Hindlimb muscle (tissue), 1 donor: ENCODE measurements at regions not wholly inside any gene's neighbourhood (a gene's known extent, or its start where the extent isn't known, plus 50 kb on each side); places are given as distances from the start of the nearest gene placed in this dataset.

Experiments
- DNase-seq: peaks from one replicate; pipeline ENCODE4 v3.0.0-alpha.2; 2013

DNA sequence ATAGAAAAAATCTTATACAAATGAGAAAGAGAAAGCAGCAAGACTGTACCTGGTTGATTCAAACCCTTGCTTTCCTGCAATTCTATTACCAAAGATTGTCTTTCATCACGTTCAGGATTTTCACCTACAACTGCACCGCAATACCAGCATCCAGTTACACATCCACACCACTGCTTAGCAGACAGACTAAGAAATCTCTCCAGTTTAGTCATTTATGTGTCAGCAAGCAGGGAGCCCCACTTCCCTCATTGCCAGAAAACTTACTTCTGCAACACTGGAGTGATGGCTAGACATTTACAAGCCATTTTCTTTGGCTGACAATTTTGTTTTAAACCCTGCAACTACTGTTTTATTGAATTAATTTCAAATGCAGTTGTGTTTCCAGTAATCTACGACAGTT, 359.6 kb upstream of the MEOX2 start:
- no peak for DNase-seq

DNA sequence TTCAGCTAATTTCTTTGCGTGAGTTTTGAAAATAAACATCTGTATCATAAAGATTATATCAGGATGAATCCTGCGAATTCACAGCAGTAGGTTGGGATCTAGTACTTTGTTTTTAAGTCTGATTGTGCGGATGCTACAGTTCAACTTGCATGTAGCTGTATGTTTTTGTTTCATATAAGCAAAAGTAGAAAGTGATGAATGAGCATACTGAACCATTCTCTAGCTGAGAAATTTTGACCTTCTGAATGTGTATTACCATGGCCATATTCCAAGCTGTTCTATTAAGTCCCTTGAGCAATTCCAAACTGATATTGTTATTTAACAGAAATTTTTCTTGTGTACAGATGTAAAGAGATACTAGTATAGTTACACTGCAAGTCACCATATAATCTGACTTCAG, 358.8 kb upstream of the MEOX2 start:
- DNase-seq = no peak

DNA sequence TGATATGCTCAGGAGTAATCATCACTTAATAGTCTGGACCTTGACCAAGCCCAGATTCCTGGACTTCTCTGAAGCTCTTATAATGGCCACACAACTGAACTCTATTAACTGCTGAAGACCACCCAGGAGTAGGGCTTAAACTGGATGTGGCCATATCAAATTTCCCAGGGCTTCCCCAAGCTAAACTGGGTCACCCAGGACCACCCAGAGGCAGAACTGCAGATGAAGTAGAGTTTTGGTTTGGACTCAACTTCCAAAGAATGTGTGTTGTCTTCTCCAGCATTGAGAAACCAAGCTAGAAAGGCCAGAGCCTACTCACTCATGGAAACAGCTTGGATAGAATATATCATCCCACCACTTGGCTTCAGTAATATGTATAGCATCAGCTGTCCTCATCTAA, 358.2 kb upstream of the MEOX2 start:
- no peak for DNase-seq

DNA sequence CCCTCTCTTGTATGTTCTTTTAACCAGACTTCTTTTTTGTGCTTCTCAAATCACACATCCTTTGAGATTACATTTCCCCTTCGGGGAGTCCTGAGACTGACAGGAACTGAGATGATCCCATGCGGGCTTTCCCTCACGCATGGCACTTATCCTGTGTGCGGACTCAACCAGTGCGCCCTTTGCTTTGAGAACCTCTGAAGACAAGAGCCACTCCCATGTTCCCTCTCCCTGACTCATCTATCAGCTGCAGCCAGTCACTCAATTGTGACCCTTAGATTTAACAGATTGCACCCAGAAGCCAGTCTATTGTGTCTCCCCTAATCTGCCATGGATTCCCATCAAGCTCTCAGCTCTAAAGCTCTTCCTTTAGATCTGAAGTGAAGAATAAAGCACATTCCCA, 353.9 kb upstream of the MEOX2 start:
- DNase-seq = no peak

- no peak for DNase-seq
Measured at GRCh38 chr7:16038906-16039305, 352.4 kb upstream of the MEOX2 start.

GRCh38 chr7:16035392-16035791, 348.9 kb upstream of the MEOX2 start:
- DNase-seq = no peak

- DNase-seq = no peak
Measured at GRCh38 chr7:16034866-16035265, 348.4 kb upstream of the MEOX2 start.

GRCh38 chr7:16034353-16034752, 347.9 kb upstream of the MEOX2 start:
- no peak for DNase-seq

- no peak for DNase-seq
Measured at GRCh38 chr7:16033233-16033632, 346.8 kb upstream of the MEOX2 start.

DNA sequence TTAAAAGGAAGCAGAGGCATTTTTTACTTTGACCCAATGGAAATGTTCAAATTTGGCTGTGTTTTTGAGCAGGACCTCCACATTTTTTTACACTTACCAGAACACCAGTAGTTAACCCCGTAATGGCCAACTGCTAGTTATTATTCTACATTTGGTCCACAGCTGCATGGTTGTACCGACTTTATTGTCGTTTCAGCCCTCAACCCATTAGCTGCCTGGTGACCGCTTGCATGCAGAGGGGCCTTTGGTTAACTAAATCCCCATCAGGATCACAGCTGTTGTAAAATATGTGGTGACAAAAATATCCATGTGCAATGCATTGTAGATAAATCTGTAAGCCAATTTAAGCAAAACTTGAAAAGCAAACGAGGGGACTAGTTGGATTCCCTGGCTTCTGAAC, 342.2 kb upstream of the MEOX2 start:
- DNase-seq = no peak

DNA sequence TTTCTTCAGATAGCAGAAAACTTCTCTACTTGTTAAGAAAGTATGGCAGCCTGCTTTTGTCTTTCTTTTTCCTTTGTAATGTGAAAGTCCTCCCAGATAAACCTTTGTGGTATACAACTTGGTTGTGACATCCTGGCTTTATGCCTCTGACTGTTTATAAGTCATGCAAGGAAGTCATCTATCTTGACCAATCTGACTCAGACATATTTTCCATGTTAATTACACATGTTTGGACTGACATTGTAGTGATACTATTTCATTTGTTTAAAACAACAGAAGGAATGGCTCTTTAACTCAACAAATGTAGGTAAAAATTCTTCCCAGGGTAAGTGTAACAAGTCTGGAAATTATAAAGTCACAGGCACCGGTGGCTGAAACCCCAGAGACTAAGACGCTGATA, 341.6 kb upstream of the MEOX2 start:
- no peak for DNase-seq

DNA sequence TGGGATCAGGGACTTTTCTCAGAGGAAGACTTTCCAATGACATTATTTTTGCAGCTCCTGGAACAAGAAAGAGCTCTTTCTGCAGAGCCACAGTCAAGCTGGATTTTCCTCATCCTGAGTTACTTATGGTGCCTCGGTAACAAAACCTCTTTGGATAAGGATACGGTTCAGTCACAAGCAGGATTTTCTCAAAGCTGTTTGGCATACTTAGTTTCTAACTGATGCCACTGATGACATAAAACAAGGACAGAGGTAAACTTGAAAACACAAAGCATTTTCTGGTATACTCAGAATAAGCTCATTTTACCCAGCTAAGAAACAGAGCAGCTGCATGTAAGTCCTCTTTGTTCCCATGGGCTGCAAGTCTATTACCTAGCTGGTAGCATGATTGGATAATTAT, 340.9 kb upstream of the MEOX2 start:
- no peak for DNase-seq

- DNase-seq = no peak
Measured at GRCh38 chr7:16026253-16027020, 340.0 kb upstream of the MEOX2 start.

GRCh38 chr7:16025696-16026095, 339.2 kb upstream of the MEOX2 start:
- peak; percentile 39 for DNase-seq

DNA sequence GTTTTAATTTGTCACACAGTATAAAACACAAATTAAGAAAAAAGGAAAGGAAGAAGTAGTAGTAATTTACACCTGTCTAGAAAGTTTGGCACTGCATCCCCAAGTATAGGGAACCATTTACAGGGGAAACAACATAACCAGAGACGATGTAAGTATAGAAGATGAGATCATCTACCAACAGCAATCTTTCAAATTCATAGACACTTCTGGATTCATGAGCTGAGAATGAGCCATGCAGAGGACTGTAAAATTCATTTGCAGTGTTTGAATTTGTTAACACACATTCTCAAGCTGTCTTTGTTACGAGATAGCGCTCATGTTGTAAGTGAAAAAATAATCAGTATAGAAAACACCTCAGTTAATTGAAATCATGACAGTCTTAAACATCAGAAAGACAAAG, 337.0 kb upstream of the MEOX2 start:
- DNase-seq = no peak

DNA sequence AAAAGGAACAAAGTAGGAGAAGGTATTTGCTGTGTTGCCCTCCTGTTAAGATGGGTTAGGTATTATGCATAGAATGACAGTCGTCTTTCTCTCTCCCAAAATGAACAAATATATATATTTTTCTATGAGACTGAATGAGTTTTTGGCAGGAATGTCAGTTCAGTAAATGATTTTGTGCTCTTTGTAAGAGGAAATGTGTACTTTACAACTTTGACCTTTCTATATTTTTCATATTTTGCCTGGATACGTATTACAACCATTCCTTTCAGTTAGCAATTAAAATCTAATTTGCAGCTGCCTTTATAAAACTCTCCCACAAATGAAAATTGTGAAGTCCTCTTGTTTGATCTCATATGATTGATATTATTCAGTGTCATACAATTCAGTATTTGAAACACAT, 336.6 kb upstream of the MEOX2 start:
- DNase-seq = no peak

GRCh38 chr7:16021851-16022250, 335.4 kb upstream of the MEOX2 start:
- no peak for DNase-seq

DNA sequence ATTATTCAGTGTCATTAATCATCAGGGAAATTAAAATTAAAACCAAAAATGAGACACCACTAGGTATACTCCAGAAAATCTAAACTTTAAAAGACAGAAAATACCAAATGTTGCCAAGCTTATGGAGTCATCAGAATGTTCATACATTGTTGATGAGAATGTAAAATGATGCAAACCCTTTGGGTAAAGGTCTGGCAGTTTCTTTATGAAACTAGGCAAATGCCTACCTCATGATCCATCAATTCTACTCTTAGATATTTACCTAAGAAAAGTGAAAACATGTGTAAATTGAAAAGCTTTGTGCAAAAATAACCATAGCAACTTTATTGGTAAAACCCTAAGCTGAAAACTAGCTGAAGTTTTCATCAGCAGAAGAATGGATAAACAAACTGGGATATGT, 329.5 kb upstream of the MEOX2 start:
- no peak for DNase-seq

DNA sequence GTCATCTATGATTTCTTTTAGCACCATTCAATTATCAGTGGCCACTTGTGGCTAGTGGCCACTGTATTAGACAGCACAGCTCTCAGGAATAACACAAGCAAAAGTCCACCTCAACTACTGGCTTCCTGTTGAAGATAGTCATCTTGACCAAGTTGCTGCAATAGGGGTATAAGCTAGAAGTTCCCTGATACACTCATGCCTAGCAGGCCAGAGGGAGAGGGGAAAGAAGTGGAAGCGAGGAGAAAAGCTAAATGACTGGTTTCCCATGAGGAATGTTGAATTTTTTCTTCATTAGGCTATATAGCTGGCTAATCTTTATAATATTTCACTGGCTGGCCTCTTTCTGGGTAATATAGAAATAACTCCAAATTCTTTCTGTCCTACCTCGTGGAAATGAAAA, 327.5 kb upstream of the MEOX2 start:
- no peak for DNase-seq

DNA sequence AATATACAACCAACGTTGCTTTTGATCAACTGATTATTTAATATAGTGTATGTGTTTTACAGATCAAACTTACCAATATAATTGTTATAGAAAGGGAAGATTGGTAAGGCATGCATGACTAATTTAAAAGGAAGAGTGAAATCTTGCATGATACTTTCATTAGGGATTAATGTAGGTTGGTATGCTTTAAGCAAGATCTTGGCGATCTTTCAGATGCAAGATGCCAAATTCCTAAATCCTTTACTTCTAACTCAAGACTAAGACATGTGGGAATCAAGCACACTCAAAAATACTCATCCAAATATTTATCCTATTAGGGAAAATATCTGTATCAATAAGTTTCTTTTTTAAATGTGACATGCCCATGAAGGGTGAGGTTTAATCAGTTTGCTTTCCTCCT, 321.4 kb upstream of the MEOX2 start:
- no peak for DNase-seq

- DNase-seq = no peak
Measured at GRCh38 chr7:16004702-16005101, 318.2 kb upstream of the MEOX2 start.

DNA sequence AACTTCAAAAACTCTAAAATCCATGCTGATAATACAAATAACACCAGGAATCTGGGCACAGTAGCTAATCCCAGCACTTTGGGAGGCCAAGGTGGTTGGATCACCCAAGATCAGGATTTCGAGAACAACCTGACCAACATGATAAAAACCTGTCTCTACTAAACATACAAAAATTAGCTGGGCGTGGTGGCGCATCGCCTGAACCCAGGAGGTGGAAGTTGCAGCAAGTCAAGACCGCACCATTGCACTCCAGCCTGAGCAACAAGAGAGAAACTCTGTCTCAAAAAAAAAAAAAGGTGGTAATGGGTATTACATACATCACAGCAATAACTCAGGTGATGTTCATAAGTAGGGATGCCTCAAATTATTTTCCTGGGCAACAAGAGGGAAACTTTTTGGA, 315.0 kb upstream of the MEOX2 start:
- no peak for DNase-seq

- no peak for DNase-seq
Measured at GRCh38 chr7:15998617-15999016, 312.1 kb upstream of the MEOX2 start.

- no peak for DNase-seq
Measured at GRCh38 chr7:15995027-15995426, 308.5 kb upstream of the MEOX2 start.

GRCh38 chr7:15989194-15989593, 302.7 kb upstream of the MEOX2 start:
- DNase-seq = no peak
